ENCODE measurements at regions not wholly inside any gene's neighbourhood (a gene's known extent, or its start where the extent isn't known, plus 50 kb on each side); places are given as distances from the start of the nearest gene placed in this dataset.
"Not testable (repeated sequence)": the region's sequence is repeated elsewhere in the genome, so short reads cannot be mapped to it uniquely, and the experiment has no call there.

DNA sequence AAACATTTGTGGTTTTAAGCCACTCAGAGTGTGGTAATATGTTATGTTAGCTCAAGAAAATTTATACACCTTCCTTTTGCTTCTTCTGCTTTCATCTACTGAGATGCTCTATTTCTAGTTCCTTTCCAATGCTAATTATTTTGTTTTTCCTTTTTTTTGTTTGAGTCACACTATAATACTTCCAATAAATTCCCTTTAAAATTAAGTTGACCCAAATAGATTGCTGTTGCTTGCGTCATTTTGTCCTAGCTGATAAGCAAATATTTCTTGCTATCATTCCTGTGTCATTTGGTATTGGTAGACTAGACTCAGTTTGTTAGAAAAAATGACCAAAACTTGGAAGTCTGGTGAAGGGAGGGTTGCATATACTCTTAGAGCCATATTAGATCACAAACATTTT, 437.0 kb upstream of the CNTN6 start:
- DNase-seq (ENCODE audit: low spot score) = no peak

DNA sequence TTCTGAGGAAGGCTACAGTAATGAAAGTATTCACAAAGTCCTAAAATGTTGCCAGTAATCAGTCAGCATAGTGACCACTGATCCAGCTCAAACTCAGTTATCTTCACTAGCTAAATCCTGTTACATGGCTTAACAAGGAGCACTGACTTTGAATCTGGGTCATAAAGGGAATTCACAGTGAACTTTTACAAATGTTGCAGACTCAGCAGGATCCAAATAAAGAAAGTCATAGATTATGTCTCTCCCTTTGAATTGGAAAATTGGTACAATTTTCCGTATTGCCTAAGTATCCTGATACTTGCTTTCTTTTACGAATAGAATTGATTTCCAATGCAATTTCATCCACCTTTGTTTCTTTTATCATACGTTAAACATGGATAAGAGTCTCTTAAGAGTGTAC, 431.5 kb upstream of the CNTN6 start:
- no peak for DNase-seq (ENCODE audit: low spot score)

DNA sequence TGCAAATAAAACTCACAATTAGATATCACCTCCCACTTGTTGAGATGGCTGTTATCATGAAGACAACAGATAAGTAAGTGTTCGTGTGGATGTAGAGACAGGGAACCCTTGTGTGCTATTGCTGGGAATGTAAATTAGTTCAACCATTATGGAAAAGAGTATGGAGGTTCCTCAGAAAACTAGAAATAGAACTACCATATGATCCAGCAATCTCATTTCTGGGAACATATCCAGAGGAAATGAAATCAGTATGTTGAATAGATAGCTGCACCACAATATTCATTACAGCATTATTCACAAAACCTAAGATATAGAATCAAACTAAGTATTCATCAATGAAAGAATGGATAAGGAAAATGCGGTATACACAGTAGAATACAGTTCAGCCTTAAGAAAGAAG, 418.7 kb upstream of the CNTN6 start:
- DNase-seq (ENCODE audit: low spot score) = no peak

DNA sequence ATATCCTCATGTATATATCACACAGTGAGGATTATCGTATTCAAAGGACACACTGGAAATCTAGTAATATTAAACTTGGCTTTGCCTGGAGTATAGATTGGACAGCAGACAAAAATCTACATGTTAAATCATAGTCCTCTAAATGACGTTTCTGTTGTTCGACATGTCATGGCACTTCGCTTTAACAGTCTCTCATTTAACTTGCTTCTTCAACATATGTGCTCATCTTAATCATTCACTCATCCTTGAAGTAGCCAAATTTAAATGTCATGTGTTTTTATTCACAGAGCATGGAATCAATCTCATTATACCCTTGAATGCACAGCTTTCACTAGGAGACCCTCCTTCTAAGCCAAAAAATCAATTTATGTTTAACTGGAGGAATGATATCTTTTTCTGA, 417.0 kb upstream of the CNTN6 start:
- DNase-seq (ENCODE audit: low spot score) = no peak

DNA sequence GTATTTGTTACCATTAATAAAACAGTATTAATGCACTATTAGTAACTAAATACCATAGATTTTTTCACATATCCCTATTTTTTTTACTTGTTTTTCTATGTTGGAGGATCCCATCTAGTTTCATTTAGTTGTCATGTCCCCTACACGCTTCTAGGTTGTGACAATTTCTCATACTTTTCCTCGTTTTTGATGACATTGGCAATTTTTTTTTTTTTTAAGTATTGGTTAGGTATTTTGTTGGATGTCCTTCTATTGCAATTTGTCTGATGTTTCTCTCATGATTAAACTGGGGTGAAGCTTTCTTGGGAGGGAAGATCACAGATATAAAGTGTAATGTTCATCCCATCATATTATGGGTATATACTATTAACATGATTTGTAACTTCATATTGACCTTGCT, 409.1 kb upstream of the CNTN6 start:
- no peak for DNase-seq (ENCODE audit: low spot score)

DNA sequence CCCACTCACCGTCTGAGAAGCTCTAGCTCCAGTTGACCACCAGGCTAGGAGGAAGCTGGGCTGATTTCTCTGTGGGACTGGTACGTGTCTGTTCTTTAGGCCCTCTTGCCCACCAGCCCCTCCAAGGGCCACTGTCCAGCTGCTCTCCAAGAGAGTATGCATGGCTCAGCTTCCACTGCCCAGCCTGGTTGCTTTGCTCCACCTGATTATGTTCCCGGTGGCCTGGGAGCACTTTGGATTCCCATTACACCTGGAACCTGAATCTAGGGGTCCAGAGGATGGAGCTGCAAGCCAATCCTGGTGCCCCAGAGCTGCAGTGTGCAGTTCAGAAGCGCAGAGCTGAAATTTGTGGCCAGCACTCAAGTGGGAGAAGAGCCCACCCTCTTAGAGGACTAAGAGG, 402.1 kb upstream of the CNTN6 start:
- DNase-seq (ENCODE audit: low spot score) = no peak

DNA sequence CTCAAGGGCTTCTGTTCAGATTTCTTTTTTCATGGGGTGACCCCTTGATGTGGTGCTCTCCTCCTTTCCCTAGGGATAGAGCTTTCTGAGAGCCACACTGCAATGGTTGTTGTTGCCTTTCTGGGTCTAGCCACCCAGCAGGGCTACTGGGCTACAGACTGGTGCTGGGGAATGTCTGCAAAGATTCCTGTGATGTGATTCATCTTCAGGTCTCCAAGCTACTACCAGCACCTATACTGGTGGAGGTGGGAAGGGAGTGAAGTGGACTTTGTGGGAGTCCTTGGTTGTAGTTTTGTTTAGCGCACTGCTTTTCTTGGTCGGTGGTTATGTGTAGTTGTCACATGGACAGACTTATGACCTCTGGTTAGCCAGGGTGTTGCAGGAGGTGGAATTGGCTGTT, 392.3 kb upstream of the CNTN6 start:
- no peak for DNase-seq (ENCODE audit: low spot score)

DNA sequence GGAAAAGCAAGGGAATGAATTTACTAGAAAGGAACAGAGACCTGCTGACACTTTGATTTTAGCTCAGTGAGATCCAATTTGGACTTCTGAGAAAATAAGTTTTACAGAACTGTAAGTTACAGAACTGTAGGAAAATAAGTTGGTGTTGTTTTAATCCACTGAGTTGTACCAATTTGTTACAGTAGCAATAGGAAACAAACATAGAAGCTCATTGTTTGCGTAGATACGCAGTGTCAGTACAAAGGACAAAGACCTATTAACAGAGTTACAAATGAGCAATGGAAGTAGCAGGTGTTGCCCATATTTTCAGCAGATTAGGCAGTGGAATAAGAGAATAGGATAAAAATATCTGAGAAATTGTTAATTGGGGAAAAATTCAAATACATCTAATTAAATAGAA, 385.8 kb upstream of the CNTN6 start:
- no peak for DNase-seq (ENCODE audit: low spot score)

DNA sequence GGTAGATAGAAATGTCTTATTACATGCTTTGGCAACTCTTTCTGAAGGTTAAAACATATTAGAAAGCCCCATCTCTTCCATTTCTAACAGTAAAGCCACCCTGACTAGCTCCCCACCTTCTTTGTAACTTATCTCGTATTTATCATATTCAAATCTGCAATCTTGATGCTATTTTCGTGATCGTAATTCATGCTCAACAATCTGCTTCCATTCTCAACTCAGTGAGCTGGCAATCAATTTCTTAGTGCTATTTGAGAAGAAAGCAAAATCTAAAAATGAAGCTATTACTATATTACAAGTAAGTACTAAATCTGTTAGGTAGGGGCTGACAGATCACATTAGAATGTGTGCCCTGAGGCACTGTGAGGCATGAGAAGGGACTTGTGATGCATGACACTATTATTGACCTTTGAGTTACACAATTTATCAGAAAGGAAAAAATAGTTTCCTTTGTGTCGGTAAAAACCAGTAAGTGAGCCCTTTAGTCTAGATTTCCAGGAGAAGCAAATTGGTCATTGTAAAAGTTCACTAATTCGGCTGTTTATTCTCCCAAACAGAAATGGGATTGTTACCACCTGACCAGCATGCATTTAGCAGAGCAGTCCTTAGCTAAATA, 379.7 kb upstream of the CNTN6 start:
- no peak for DNase-seq (ENCODE audit: low spot score)

DNA sequence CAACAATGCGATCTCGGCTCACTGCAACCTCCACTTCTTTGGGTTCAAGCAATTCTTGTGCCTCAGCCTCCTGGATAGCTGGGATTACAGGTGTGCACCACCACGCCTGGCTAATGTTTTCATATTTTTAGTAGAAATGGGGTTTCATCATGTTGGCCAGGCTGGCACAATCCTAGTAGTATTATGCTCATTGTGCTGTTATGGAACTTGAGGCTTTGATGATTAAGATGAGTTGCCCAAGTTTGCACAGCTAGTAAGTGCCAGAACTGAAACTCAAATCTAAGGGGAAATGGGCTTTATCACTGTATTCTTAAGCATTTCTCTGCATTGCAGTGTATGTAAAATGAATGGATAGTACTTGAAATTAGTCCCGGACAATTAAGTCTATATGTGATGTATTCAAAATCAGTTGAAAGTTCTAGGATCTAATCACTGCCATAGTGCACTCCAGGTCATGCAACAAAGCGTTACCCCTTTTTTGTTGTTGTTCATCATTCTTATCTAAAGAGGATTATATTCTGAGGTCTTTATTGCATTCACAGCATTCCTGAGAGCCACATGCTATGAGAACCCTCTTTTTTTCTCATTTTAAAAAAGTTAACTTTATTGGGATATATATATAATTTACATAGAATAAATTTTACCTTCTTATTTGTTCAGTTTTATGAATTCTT, 378.7 kb upstream of the CNTN6 start:
- no peak for DNase-seq (ENCODE audit: low spot score)

DNA sequence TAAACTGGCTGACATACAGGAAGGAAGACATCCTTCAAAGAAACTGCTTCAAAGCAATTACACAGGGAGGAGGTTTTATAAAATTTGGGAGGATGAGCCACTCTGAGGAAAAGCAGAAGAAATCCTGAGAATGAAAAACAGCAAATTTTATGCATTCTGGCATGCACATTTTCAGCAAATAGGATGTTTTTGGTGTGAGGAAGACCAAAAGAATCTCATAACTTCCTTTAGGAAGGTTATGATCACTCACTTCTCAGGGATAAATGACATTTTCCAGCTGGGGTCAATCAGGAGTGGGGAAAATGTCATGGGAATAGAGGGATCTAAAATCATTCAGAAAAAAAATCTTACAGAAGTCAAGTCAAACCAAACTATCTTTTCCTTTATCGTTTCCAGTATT, 371.7 kb upstream of the CNTN6 start:
- DNase-seq (ENCODE audit: low spot score) = no peak

DNA sequence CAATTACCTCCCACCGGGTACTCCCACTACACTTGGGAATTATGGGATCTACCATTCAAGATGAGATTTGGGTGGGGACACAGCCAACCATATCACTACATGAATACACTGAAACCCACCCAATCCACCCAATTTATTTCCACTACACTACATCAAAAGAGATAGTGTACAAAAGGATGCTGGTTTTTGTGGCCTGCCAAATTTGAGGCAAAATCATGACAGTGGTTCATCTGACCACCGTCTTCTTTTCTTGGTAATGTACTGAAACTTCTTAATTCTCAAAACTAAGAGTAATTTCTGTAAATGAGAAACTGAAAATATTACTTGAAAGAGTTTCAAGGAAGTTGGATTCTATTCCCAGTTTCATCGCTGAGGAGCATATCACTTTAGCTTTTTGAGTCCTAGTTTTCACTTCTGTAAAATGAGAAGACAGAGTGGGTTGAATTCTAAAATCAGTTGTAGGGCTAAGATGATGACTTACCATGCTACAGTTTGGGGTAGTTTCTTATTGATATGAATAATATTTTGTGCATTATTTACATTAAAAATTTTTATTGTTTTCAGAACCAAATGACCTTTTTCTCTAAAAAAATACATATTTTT, 360.4 kb upstream of the CNTN6 start:
- DNase-seq (ENCODE audit: low spot score) = no peak

DNA sequence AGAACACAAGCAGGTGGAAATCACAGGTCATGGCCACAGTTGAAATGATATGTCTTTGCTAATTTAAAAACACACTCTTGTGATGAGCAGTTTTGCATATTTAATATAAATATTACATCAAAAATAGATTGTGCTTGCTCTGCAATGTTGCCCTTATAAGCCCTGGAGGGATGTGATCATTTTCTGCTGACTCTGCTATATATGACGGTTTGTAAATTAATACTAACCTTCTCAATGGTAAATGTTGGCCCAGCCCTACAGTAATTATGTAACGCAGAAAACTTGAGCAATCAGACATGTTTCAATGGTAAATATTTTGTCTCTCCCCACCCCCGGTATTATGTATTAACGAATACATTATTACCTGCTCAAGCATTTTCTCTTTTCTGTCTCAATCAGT, 359.5 kb upstream of the CNTN6 start:
- no peak for DNase-seq (ENCODE audit: low spot score)

DNA sequence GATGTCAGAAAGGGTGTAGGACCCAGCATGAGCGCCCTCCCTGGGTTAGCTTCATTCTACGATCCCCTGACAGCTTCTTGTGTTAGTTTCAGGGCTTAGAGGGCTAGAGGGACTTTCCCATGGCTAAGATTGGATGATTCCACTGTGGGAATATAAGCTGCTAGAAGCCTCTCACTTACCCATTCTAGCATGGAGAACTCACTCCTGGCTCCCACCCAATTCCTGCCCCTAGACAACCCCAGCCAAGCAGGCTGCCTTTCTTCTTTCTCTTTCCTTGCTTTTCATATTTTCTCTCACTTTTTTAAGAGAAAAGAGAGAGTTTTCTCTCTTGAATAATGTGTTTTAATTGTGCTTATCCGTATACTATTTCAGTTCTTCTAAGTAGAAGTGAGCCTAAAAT, 335.1 kb upstream of the CNTN6 start:
- no peak for DNase-seq (ENCODE audit: low spot score)

DNA sequence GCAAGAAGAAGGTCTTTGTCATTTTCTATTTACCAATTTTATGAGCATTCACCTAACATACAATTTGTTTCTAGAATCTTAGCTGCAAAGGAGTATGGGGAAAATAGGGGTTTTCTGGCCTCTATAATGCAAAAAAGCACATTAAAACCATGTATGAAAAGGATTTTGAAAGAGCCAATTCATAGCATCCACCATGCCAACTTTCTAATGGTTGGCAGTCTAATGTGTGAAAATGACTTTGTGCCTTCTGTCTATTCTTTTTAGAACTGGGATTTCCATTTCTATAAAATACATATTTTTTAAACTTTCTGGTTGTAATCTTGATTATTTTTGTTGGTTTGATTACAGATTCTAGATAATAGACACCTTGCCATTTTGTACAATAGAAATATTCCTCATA, 333.7 kb upstream of the CNTN6 start:
- DNase-seq (ENCODE audit: low spot score) = no peak

DNA sequence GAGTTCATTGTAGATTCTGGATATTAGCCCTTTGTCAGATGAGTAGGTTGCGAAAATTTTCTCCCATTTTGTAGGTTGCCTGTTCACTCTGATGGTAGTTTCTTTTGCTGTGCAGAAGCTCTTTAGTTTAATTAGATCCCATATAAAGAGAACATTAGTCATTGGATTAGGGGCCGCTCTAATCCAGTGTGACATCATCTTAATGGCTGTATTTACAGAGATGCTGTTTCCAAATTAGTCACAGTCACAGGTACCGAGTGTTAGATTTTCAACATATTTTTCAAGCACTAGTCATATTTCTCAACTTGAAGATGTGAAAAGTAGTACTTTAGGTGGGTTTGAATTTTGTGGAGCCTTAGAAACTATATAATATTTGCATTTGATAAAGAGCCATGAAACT, 319.4 kb upstream of the CNTN6 start:
- DNase-seq (ENCODE audit: low spot score) = not testable (repeated sequence)

DNA sequence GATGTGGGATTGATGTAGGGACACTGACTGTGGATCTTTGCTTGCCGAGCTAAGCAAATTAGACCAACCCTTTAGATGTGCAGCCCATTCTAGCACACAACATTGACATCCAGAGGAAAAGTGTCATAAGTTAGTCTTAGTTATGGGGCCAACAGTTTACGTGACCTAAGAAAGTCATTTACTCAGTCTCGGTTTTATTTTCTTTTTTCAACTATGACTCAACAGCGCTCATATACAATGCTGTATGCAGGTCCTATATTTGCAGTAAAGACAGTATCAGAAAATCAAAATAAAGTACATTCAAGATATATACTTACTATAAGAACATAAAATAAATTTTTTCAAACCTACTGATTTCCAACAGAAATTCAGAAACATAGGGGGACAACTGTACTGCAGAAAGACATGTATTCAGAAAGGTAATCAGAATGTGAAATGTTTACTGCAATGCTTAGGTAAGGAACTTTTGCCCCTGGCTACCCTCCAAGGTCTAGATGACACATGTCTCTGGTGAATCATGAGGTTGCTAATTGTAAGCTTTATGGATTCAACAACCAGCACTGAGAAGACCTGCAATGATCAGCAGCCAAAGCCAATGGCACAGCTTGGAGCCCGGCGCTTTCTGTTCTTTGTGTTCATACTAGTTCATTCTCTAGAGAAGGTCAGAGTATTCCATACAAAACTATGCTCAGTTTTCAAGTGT, 317.5 kb upstream of the CNTN6 start:
- DNase-seq (ENCODE audit: low spot score) = no peak

DNA sequence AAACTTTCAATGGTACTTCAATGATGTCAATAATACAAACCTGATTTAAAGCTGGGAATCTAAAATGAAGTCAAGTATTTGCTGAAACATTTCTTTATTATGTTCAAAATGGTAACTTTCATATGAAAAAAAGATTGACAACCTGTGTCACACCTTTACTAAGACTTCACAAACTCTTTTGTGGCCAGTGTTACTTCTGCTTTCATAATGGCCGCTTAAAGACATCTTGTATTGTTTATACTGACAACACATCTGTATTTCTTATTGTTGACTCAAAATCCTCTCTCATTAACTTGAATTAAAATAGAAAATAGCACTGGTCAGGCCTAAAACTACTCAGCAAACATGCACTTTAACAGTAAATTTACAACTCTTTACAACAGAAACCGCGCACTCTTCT, 312.3 kb upstream of the CNTN6 start:
- DNase-seq (ENCODE audit: low spot score) = no peak

DNA sequence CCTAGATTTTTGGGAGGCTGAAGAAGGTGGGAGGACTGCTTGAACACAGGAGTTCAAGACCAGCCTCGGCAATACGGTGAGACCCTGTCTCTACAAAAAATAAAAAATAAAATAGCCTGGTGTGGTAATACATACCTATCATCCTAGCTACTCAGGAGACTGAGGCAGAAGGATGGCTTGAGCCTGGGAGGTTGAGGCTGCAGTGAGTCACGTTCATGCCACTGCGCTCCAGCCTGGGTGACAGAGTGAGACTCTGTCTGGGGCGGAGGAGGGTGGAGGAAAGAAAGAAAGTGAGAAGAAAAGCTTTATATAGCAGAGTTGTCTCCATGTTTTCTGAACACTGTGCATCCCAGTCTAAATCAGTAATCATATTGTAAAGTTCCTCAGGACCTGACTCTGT, 301.4 kb upstream of the CNTN6 start:
- no peak for DNase-seq (ENCODE audit: low spot score)

DNA sequence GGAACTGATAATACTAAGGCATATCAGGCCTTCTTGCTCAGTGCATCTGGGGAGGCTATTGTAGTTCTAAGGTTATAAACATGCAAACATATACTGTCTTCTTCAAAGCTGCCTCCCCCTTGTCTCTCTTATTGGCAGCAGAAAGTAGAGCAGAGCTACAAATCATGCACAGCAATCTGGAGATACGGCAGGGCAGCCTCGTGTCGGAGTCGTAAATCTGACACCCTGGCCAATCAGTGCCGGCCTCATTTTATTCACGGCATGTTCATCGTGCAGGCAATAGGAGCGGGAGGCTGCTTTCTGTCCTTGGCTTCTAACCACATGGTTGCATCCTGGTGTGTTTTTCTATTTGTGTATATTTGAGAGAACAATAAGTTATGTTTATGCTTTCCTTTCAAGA, 300.2 kb upstream of the CNTN6 start:
- DNase-seq (ENCODE audit: low spot score) = no peak

DNA sequence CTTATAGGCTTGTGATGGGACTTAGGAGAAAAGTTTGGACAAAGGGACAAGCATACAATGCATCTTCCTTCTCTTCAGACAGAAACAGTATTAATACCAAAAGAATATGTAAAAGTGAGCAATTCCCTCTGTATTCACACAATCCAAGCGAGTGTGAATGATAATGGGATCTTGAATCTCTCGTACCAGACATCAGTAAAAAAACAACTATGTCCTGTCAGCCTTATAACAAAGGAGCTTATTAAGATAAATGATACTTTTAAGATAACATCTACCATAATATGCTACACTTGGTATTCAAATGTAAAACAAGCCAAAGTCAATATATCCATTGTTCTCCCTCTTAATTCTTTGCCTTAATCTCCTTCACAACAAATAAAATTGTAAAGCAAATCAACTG, 288.6 kb upstream of the CNTN6 start:
- no peak for DNase-seq (ENCODE audit: low spot score)

DNA sequence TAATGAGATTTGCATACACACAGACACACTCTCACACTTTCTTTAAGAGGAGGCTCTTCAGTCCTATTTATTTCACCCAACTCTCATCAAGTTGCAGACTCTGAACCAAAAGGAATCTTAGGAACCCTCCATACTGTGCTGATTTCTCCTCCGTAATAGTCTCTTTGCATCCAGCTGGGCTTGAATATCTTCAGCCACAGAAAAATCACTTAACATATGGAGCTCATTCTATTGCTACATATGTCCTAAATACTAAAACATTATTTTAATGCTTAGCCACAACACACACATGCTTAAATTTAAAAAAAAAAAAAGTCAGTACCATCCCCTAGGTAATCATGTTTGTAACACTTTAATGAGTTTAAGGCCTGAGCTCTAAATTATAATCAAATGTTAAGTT, 287.5 kb upstream of the CNTN6 start:
- DNase-seq (ENCODE audit: low spot score) = no peak

DNA sequence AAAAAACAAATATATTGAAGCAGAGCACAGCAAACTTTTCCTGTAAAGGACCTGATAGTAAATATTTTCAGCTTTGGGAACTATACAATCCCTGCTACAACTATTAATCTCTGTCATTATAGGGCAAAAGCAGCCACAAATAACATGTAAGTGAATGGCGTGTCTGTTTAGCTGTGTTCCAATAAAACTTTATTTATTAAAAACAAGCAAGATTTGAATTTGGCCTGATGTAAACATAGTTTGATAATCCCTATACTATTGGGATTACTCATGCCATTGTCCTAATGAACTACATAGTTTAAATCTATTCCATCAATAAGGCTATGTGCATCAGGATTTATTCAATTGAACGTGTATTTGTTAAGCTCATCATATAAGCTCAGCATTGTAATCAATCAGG, 286.8 kb upstream of the CNTN6 start:
- no peak for DNase-seq (ENCODE audit: low spot score)

Measured in LoVo (cell line).